Left renal cortex interstitium (tissue), 4 donors: ENCODE measurements at regions not wholly inside any gene's neighbourhood (a gene's known extent, or its start where the extent isn't known, plus 50 kb on each side); places are given as distances from the start of the nearest gene placed in this dataset.
"Not testable (repeated sequence)": the region's sequence is repeated elsewhere in the genome, so short reads cannot be mapped to it uniquely, and the experiment has no call there.

Source experiments
- DNase-seq, 4 donors: peaks; one replicate each; pipeline ENCODE4 v3.0.0-alpha.2; 2013; ENCODE audit warnings: low read depth in 4 of 4, low spot score in 2 of 4, missing footprints in 1 of 4

GRCh38 chr4:28004520-28004919 is 1143.9 kb downstream of the STIM2 start:
- no peak for DNase-seq

GRCh38 chr4:28006021-28006420 is 1145.4 kb downstream of the STIM2 start:
- DNase-seq: no peak

GRCh38 chr4:28007693-28008092 is 1147.1 kb downstream of the STIM2 start:
- DNase-seq: no peak

- DNase-seq: no peak
These were observed 1148.9 kb downstream of the STIM2 start for GRCh38 chr4:28009541-28009940.

GRCh38 chr4:28010577-28011240 is 1150.1 kb downstream of the STIM2 start:
- no peak for DNase-seq

GRCh38 chr4:28014469-28014868 is 1153.8 kb downstream of the STIM2 start:
- DNase-seq: no peak

- no peak for DNase-seq
These were observed 1155.4 kb downstream of the STIM2 start for GRCh38 chr4:28015996-28016395.

GRCh38 chr4:28038253-28038652 is 1177.6 kb downstream of the STIM2 start:
- not testable (repeated sequence) for DNase-seq

- DNase-seq: no peak
These were observed 1201.9 kb downstream of the STIM2 start for GRCh38 chr4:28062562-28062961.

- no peak for DNase-seq
These were observed 1213.4 kb downstream of the STIM2 start for GRCh38 chr4:28073860-28074555.

- DNase-seq: no peak
These were observed 1214.8 kb downstream of the STIM2 start for GRCh38 chr4:28075401-28075956.

GRCh38 chr4:28077203-28077602 is 1216.6 kb downstream of the STIM2 start:
- DNase-seq: not testable (repeated sequence)

- DNase-seq: no peak
These were observed 1222.2 kb downstream of the STIM2 start for GRCh38 chr4:28082686-28083390.

GRCh38 chr4:28092610-28093009 is 1232.0 kb downstream of the STIM2 start:
- DNase-seq: no peak

GRCh38 chr4:28093071-28093470 is 1232.4 kb downstream of the STIM2 start:
- no peak for DNase-seq

- no peak for DNase-seq
These were observed 1240.9 kb downstream of the STIM2 start for GRCh38 chr4:28101583-28101982.

GRCh38 chr4:28105271-28105859 is 1244.7 kb downstream of the STIM2 start:
- no peak for DNase-seq

- DNase-seq: no peak
These were observed 1245.5 kb downstream of the STIM2 start for GRCh38 chr4:28106155-28106554.

GRCh38 chr4:28109801-28110200 is 1249.2 kb downstream of the STIM2 start:
- no peak for DNase-seq

- not testable (repeated sequence) for DNase-seq
These were observed 1252.2 kb downstream of the STIM2 start for GRCh38 chr4:28112691-28113335.

- not testable (repeated sequence) for DNase-seq
These were observed 1252.9 kb downstream of the STIM2 start for GRCh38 chr4:28113586-28113985.
